GOT3 (cell line): ENCODE measurements at regions not wholly inside any gene's neighbourhood (a gene's known extent, or its start where the extent isn't known, plus 50 kb on each side); places are given as distances from the start of the nearest gene placed in this dataset.
"Not testable (repeated sequence)": the region's sequence is repeated elsewhere in the genome, so short reads cannot be mapped to it uniquely, and the experiment has no call there.

Experiments
- DNase-seq: peaks from one replicate; lab custom pipeline; 2025; ENCODE audit warnings: mixed read lengths; lab: John Stamatoyannopoulos, UW

DNA sequence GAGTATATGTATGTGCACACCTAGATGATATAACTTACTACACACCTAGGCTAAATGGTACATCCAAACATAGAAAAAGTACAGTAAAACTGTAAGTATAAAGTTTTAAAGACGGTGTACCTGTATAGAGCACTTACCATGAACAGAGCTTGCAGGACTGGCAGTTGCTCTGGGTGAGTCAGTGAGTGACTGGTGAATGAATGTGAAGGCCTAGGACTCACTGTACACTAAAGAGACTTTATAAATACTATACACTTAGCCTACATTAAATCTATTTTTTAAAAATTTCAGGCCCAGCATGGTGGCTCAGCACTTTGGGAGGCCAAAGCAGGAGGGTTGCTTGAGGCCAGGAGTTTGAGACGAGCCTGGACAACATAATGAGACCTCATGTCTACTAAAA is 195.3 kb downstream of the FZD1 start:
- DNase-seq, result no peak

DNA sequence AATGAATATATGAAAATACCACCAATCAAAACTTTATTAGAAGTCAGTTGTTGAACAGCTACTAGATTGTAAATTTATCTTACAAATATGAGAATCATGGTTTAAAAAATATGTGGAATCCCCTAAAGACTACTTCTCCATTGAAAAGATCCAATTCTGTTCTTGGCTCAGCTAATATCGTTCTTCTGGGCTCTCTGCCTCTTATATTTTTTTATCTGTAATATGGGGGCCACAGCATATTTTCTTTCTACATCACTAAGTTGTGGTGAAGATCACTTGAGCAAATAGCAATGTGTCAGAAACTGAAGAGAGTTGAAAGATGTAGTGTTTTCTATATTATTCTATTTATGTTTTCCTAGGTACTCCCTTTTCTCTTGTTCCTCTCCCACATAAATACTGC is 198.1 kb downstream of the FZD1 start:
- no peak for DNase-seq

DNA sequence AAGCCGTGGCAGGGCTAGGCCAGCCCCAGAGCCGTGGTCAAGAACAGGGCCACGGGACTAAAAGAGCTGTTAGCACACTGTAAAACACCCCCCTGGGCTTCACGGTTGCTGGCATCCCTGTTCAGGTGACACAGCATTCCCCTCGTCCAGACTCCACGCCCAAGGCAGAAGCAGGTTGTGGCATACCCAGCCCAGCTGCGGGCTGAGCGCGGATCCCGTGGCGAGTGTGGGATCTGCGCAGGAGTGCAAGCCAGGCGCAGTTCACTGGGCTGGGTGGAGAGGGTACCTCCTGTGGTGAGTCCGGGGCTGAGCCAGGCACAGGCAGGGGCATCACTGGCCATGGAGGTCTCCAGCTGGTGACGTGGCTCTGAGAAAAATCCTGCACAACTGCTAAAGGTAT is 199.1 kb downstream of the FZD1 start:
- DNase-seq, result no peak

DNA sequence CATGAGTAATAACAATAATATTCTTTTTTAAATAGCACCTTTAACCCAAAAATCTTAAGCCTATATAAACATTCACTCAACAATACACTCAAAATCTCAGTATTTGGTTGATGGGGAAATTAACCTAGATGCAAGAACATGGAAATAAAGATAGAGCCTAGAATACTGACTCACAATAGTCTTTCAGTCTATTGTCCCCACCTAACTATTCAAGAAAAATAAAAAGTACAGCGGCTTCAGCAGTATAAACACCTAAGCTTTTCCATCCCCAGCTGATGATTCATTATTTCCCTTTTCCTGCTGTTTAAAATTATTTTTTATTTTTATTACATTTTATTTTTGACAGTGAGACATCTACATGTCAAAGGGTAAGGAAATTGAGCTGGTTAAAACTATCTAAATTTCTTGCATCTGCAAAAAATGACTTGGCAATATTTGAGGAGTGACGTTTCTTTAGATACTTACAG is 201.4 kb downstream of the FZD1 start:
- no peak for DNase-seq

DNA sequence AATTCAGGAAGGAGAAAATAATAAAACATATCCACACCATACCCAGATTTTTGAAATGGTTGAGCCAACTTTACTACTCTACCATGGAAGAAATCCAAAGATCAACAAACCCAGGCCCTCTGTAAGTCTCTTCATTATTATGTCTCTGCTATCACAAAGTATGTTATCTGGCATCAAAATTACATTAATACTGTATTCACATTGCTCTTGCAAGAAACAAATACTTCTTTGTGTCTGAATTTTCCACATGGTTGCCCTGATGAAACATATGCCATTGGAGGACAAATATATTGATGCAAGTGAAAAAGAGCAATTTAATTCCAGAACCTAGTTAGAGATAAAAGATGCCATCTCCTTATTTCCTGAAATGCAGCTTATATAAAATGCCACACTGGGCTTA is 204.0 kb downstream of the FZD1 start:
- no peak for DNase-seq

DNA sequence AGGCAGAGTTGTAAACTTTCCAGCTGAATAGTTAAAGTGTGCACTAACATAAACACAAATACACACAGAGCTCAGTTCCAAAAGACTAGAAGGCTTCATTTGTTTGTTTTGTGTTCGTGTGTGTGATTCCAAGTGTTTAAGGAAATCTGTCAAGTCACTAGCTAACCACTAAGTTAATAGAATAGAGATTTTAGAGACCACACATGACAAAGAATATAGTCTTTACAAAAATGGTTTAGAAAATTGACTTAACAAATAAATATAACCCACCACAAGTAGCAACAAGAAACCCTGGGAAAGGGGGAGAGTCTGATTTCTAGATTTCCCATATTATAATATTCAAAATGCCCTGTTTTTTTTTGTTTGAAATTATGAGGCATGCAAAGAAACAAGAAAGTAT is 209.4 kb downstream of the FZD1 start:
- no peak for DNase-seq

DNA sequence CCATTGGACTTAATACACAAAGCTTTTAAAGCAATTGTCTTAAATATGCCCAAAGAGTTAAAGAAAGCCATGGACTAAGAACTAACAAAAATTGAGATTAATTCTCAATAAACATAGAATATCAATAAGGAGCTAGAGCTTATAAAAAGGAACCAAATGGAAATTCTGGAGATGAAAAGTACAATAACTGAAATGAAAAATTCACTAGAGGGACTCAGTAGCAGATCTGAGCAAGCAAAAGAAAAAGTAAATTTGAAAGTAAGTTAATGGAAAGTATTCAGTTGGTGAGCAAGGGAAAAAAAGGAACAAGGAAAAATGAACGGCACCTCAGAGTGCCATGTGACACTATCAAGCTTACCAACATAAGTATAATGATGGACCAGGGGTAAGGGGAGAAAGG is 209.8 kb downstream of the FZD1 start:
- DNase-seq, result no peak

DNA sequence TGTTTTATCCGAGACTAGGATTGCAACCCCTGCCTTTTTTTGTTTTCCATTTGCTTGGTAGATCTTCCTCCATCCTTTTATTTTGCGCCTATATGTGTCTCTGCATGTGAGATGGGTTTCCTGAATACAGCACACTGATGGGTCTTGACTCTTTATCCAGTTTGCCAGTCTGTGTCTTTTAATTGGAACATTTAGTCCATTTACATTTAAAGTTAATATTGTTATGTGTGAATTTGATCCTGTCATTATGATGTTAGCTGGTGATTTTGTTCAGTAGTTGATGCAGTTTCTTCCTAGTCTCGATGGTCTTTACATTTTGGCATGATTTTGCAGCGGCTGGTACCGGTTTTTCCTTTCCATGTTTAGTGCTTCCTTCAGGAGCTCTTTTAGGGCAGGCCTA is 216.2 kb downstream of the FZD1 start:
- not testable (repeated sequence) for DNase-seq

DNA sequence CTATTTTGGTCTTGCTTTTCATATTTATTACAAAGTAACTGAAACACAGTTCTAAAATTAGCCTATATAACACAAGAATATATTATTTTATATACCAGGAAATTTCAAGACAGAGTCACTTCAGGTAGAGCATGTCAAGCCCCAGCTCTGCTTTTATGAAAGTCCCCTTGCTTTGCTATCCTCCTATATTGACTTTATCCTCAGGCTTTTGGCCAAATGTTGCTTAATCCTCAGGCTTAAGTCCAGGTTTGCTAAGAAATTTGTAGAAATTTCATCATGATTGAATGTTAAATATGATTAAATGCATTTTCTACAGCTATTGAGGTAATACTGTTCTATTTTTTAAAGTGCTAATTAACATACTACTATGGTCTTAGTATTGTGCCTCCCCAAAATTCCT is 227.6 kb downstream of the FZD1 start:
- DNase-seq, result no peak

DNA sequence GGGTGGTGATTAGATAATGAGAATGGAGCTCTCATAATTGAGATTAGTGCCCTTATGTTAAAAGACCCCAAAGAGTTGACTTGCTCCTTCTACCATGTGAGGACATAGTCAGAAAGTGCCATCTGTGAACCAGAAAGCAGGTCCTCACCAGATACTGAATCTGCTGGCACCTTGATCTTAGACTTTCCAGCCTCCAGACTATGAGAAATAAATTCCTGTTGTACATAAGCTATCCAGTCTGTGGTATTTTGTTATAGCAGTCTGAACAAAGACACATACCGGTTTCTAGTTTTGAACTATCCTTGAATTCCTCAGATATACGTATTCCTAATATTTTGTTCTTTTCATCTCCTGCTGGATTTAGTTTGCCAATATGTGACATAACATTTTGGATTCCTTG is 228.1 kb downstream of the FZD1 start:
- no peak for DNase-seq

DNA sequence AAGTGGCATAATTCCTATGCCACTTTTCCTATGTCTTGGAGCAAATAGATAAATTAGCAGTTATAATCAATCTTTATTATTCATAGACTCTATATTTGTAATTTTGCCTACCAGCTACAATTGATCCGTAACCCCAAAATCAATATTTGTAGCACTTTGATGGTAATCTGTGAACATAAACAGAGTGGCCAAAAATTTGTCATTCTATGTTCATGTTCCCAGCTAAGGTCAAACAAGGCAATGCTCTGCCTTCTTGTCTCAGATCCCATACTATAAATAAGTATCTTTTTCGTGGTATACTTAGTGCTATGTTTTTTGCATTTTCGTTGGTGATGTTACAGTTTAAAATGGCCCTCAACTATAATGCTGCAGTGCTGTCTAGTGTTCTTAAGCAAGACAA is 228.5 kb downstream of the FZD1 start:
- DNase-seq, result no peak

DNA sequence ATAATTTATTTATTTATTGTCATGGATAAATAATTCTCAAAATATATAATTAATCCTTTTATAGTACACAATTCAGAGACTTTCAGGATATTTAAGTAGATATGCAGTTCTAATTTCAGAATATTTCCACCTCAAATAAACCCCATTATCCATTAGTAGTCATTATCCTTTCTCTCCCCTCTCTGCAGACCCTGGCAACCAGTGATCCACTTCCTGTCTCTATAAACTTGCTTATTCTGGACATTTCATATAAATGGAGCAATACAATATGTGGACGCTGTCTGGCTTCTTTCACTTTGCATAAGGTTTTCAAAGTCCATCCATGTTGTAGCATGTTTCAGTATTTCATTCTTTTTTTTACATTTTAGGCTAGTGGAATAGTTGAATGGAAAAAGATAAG is 230.2 kb downstream of the FZD1 start:
- no peak for DNase-seq

DNA sequence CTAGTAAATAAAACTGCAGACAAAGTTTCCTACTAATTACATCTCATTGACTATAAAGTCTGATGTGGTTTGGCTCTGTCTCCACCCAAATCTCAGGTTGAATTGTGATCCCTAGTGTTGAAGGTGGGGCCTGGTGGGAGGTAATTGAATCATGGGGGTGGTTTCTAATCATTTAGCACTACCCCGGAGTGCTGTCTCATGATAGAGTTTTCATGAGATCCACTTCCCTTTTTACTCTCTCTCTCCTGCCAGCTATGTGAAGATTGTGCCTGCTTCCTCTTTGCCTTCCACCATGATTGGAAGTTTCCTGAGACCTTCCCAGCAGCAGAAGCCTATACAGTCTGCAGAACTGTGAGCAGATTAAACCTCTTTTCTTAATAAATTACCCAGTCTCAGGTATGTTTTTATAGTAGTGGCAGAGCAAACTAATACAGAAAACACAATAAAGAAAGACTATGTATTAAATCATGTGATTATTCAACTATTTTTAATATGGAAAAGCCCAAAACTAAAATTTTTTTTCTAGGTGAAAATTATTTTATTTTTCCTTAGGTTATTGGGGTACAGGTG is 232.1 kb downstream of the FZD1 start:
- DNase-seq, result no peak

DNA sequence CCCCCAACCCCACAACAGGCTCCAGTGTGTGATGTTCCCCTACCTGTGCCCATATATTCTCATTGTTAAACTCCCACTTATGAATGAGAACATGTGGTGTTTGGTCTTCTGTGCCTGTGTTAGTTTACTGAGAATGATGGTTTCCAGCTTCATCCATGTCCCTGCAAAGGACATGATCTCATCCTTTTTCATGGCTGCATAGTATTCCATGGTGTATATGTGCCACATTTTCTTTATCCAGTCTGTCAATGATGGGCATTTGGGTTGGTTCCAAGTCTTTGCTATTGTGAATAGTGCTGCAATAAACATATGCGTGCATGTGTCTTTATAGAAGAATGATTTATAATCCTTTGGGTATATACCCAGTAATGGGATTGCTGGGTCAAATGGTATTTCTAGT is 233.0 kb downstream of the FZD1 start:
- not testable (repeated sequence) for DNase-seq

DNA sequence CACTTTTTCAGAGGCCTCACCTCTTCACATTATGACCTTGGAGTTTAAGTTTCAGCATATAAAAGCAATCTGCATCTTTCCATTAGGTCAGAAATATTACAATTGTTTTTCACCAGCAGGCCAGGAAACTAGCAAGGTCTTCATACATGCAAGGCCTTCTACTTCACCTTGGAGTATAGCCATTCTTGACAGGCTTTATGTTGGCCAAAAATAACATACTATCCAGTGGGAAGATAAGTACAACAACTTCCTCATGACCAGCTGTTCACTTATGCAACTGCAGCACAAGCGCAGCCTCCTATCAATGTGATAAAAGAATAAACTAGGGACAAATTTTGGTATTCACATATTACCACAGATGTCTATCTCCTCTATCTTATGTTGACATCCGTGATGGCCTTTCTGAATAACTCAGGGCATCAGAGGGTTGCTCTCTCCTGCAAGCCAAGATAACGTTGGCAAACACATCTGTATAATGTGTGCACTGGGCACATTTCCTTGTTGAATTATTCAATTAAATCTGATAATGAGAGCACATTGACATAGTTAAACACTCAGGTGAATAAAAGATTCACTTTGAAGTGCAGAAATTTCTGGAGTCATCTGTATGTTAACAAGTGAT is 239.8 kb downstream of the FZD1 start:
- no peak for DNase-seq

DNA sequence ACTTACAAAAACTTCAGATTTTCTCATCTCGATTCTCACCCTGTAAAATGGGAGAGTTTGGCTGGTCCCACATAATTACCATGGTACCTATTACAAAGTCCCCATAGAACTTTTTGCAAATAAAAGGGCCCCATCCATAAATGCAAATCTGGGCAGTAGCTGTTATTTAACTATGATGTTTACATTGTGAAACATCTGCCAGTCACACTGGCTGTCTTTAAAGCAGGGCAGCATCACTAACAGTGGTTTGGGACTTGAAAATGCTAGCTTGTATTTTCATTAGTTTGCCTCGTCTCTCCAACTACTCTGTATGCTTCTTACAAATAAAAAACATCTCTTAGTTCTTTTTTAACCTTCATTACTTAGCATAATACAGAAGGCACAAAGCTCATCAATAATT is 240.7 kb downstream of the FZD1 start:
- no peak for DNase-seq

DNA sequence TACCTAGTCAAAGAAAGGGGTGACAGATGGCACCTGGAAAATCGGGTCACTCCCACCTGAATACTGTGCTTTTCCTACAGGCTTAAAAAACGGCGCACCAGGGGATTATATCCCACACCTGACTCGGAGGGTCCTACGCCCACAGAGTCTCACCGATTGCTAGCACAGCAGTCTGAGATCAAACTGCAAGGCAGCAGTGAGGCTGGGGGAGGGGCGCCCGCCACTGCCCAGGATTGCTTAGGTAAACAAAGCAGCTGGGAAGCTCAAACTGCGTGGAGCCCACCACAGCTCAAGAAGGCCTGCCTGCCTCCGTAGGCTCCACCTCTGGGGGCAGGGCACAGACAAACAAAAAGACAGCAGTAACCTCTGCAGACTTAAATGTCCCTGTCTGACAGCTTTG is 242.7 kb downstream of the FZD1 start:
- not testable (repeated sequence) for DNase-seq

DNA sequence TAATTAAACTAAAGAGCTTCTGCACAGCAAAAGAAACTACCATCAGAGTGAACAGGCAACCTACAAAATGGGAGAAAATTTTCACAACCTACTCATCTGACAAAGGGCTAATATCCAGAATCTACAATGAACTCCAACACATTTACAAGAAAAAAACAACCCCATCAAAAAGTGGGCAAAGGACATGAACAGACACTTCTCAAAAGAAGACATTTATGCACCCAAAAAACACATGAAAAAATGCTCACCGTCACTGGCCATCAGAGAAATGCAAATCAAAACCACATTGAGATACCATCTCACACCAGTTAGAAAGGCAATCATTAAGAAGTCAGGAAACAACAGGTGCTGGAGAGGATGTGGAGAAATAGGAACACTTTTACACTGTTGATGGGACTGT is 247.6 kb downstream of the FZD1 start:
- not testable (repeated sequence) for DNase-seq

DNA sequence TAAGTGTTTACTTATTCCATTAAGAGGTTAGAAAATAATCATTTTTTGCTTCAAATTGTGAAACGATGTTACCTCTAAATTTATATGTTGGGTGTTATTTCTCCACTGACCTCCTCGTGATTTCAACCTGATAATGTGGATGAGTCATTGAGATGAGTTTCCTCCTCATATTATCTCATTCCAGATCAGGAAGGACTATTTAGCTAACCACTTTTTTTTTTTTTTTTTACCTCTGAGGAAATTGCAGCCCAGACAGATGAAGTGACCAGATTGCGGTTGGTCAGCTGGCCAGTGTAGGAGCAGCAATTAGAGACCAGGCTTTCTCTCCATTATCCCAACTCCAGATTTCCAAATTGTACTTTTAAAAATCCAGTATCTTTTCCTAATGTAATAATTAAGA is 248.7 kb downstream of the FZD1 start:
- DNase-seq, result no peak

DNA sequence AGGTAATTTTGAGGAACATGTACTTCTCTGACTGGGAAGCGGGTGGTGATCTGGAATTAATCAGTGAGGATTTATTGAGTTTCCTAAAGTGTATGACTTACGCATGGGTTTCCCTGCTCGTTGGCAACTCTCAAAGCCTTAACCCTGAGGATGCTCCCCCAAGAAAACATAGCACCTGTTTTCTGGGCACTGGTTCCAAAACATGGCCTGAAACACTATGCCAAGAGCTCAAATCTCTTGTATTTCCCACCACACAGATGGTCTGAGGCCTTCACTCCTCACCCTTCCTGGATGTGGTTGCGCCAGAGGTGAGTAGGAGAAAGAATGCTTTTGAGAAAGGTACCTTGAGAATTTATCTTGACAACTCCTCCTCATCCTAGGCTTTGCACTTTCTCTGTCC is 250.4 kb downstream of the FZD1 start:
- no peak for DNase-seq

DNA sequence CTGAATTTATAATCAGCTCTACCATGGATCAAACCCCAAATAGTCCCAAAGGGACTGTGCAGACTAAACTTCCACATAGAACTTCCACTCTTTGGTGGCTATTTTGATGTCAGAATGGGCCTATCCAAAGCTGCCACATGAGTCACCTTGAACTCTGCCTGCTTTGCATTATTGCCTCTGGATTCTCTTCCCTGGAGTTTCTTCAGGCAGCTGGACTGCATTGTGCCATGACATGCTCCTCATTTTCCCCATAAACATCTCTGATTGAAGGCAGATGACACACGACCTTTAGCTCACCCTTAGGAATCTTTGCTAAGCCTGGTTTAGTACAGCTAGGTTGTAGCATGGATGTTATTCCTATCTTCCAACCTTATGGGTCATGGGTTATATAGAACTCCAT is 251.7 kb downstream of the FZD1 start:
- no peak for DNase-seq

DNA sequence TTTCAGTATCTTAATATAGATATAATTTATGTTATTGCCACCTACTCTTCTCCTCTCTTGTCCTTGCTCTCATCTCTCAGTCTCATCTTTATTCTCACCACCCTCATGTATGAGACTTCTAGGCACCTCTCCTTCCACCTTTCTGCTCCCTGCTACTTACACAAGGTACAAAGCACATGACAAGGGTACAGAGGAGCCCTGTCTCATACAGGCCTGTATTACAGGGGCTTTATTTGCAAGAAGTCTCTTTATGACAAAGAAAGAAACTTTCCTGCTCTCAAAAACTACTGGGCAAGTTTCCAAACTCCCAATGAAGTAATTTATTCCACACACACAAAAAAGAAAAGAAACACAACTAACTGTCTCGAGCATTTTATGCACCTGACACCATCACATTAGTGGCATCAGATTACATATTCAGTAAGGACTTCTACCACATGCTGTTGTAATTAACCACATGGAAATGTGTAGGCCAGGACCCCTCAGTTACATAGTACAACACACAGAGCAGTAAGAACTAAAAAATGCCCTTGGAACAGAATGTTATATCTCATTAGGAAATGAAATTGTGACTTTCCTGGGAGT is 253.1 kb downstream of the FZD1 start:
- DNase-seq, result no peak

DNA sequence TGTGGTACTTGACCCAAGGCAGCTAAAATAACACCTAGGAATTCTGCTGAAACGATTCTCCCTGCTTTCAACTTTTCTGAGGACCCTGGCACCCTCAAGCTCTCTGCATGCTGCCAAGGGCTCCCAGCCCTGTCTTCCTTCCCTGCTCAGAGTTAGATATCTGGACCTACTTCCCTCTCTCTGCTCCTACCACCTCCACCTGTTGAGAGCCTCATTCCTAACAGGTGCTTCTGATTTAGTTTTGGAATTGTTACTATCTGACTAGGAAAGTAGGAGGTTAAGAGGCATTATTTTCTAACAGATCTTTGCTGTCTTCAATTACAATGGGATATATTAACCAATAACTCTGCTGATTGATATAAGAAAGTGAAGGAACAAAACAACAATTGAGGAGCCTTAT is 253.8 kb downstream of the FZD1 start:
- no peak for DNase-seq
